Panc1 (cell line): ENCODE measurements at regions not wholly inside any gene's neighbourhood (a gene's known extent, or its start where the extent isn't known, plus 50 kb on each side); places are given as distances from the start of the nearest gene placed in this dataset.

ENCODE experiments used
- CTCF ChIP-seq: fragments of 450-650 bp; IDR thresholded peaks from 2 replicates; pipeline ENCODE4 v1.5.1; 2017; ENCODE audit warnings: mild to moderate bottlenecking
- REST ChIP-seq, 2 experiments: IDR thresholded peaks; 2 replicates each; pipeline ENCODE4 v1.6.1; 2011 to 2012; ENCODE audit warnings: low read depth in 2 of 2, control low read depth in 1 of 2, low read length in 1 of 2, mild to moderate bottlenecking in 1 of 2, moderate library complexity in 1 of 2; ENCODE audit not compliant: insufficient read depth in 1 of 2
- SIN3A ChIP-seq: IDR thresholded peaks from 2 replicates; pipeline ENCODE4 v1.6.1; 2012; ENCODE audit warnings: low read depth, mild to moderate bottlenecking, low read length, moderate library complexity, borderline replicate concordance; ENCODE audit not compliant: insufficient read depth
- TCF7L2 ChIP-seq: IDR thresholded peaks from 2 replicates; pipeline ENCODE4 v1.6.1; 2011; ENCODE audit warnings: mild to moderate bottlenecking, low read depth, low read length, inconsistent platforms

GRCh38 chr9:20044686-20045085 is 255.8 kb upstream of the SLC24A2 start:
- no peak for TF ChIP-seq CTCF
- no peak for TF ChIP-seq SIN3A
- TF ChIP-seq REST (IDR thresholded peaks at IDR 0.05; ENCODE audit: insufficient read depth in 1 of 2, low read depth in 2 of 2, low read length in 1 of 2) = no peak
- TF ChIP-seq TCF7L2 = no peak
